Stomach (tissue), 8 donors: ENCODE measurements at regions not wholly inside any gene's neighbourhood (a gene's known extent, or its start where the extent isn't known, plus 50 kb on each side); places are given as distances from the start of the nearest gene placed in this dataset.

Source experiments
- DNase-seq, 2 donors: peaks; one replicate each; pipeline versions ENCODE4 v3.0.0 to v3.0.0-alpha.2; 2013 to 2019
- H3K27ac ChIP-seq, 5 donors: fragments of 200-600 bp in 4 of 5; sonication (generic) in 4 of 5; one replicate each; pipeline ENCODE4 v1.5.1; 2013 to 2019; ENCODE audit warnings: mild to moderate bottlenecking in 1 of 5, moderate library complexity in 1 of 5
- H3K27me3 ChIP-seq, 3 donors: fragments of 200-600 bp; sonication (generic); one replicate each; pipeline ENCODE4 v1.5.1; 2017 to 2019; ENCODE audit warnings: mixed run types in 1 of 3
- H3K36me3 ChIP-seq, 4 donors: fragments of 200-600 bp; sonication (generic); 1 replicate in 3 of 4; 2 replicates in 1 of 4; pipeline ENCODE4 v1.5.1; 2016 to 2019
- H3K4me1 ChIP-seq, 4 donors: fragments of 200-600 bp; sonication (generic); one replicate each; pipeline ENCODE4 v1.5.1; 2016 to 2019
- H3K4me3 ChIP-seq, 4 donors: fragments of 200-600 bp; sonication (generic) in 3 of 4; one replicate each; pipeline ENCODE4 v1.5.1; 2016 to 2019; ENCODE audit warnings: mild to moderate bottlenecking in 1 of 4
- H3K9me3 ChIP-seq, 4 donors: fragments of 200-600 bp; sonication (generic); one replicate each; pipeline ENCODE4 v1.5.1; 2016 to 2019
- CTCF ChIP-seq, 7 experiments: fragments of 450-650 bp in 4 of 7; fragments of 200-600 bp in 3 of 7; sonication (generic) in 3 of 7; IDR thresholded peaks; one replicate each; pipeline ENCODE4 v1.5.1; 2016 to 2019; ENCODE audit warnings: antibody characterized with exemption in 7 of 7, control low read depth in 2 of 7, mild to moderate bottlenecking in 1 of 7
- EP300 ChIP-seq: sonication (generic); formaldehyde crosslinking; IDR thresholded peaks from one replicate; pipeline ENCODE4 v1.6.1; 2017; ENCODE audit warnings: antibody characterized with exemption
- POLR2A ChIP-seq, 4 donors: fragments of 450-650 bp; IDR thresholded peaks; one replicate each; pipeline ENCODE4 v1.6.1; 2016; ENCODE audit warnings: antibody characterized with exemption in 4 of 4, control low read depth in 2 of 4, mild to moderate bottlenecking in 1 of 4, moderate library complexity in 1 of 4
- POLR2AphosphoS5 ChIP-seq, 3 donors: sonication (generic); formaldehyde crosslinking; IDR thresholded peaks; one replicate each; pipeline ENCODE4 v1.6.1; 2016; ENCODE audit warnings: antibody characterized with exemption in 3 of 3
- WGBS, 5 donors: extraction: QIAGEN DNeasy Blood & Tissue Kit in 3 of 5; methylation state at CpG; one replicate each; pipeline versions ENCODE4 v1.1.5 to v1.1.7; 2013 to 2018; 5-methylcytosine and 5-hydroxymethylcytosine counted together
- intact Hi-C: fragments of 100-400 bp; cut with DNase I; formaldehyde crosslinking; loops from one replicate; pipeline ENCODE4 v1.15.1; 2023; ENCODE audit warnings: low total_unique reads
- donor health status: healthy with polysubstance abuse.
- donor health status: Bipolar disorder and iron deficiency.
- donor health status: healthy.

- Histone ChIP-seq H3K27me3 (no peaks in the 10 kb centered on the region), H3K9me3 (no peaks in the 10 kb centered on the region), H3K27ac (no peak overlapping the region), H3K4me3 (no peak overlapping the region), H3K4me1 (peaks cover 0 to 5% (median 0%) of the 10 kb centered on the region in 4 donors), H3K36me3 (no peaks in the 10 kb centered on the region)
- intact Hi-C loops, result no loop called here
- TF ChIP-seq EP300 (no peak), CTCF (IDR thresholded peaks at IDR 0.05) (no peak), POLR2A (IDR thresholded peaks at IDR 0.05) (no peak), POLR2AphosphoS5 (IDR thresholded peaks at IDR 0.05) (no peak)
- WGBS, 5 donors, result 72 to 85% (median 74%) methylated on average over 5 of the region's 5 CpGs
- peak in 1 of 2 donors; percentile 47 for DNase-seq
These were observed 84.6 kb upstream of the COL6A5 start for GRCh38 chr3:130260918-130261317.

- no peak for TF ChIP-seq EP300
- no peak for TF ChIP-seq CTCF (IDR thresholded peaks at IDR 0.05)
- no peak for TF ChIP-seq POLR2A (IDR thresholded peaks at IDR 0.05)
- no peak for TF ChIP-seq POLR2AphosphoS5 (IDR thresholded peaks at IDR 0.05)
- DNase-seq, result no peak
- peaks cover 0 to under 1% (median 0%) of the 10 kb centered on the region in 4 donors for H3K4me1 ChIP-seq
- WGBS, 5 donors, result 90 to 98% (median 97%) methylated on average over 5 to 25 of the region's 25 CpGs
- H3K9me3 ChIP-seq, result no peaks in the 10 kb centered on the region
- no peak overlapping the region for H3K4me3 ChIP-seq
- no peak overlapping the region for H3K27ac ChIP-seq
- no peaks in the 10 kb centered on the region for H3K27me3 ChIP-seq
- intact Hi-C loops, result no loop called here
- no peaks in the 10 kb centered on the region for H3K36me3 ChIP-seq
These were observed 81.8 kb upstream of the COL6A5 start for GRCh38 chr3:130263708-130264107.

GRCh38 chr3:130266817-130267216 lies 78.7 kb upstream of the COL6A5 start:
- no peaks in the 10 kb centered on the region for H3K27me3 ChIP-seq
- DNase-seq, result no peak
- TF ChIP-seq POLR2A (IDR thresholded peaks at IDR 0.05) (no peak), CTCF (IDR thresholded peaks at IDR 0.05) (no peak)
- H3K9me3 ChIP-seq, result no peaks in the 10 kb centered on the region
- no peak overlapping the region for H3K4me3 ChIP-seq
- no peak overlapping the region for H3K27ac ChIP-seq
- intact Hi-C loops, result no loop called here
- no peaks in the 10 kb centered on the region for H3K36me3 ChIP-seq
- no peaks in the 10 kb centered on the region for H3K4me1 ChIP-seq

- H3K9me3 ChIP-seq, result no peaks in the 10 kb centered on the region
- H3K27ac ChIP-seq, result no peak overlapping the region
- TF ChIP-seq CTCF (IDR thresholded peaks at IDR 0.05), result peak in 5 of 7 experiments; percentile 50 to 63 (median 60)
- no peak for TF ChIP-seq POLR2A (IDR thresholded peaks at IDR 0.05)
- no peak for TF ChIP-seq EP300
- no peak for TF ChIP-seq POLR2AphosphoS5 (IDR thresholded peaks at IDR 0.05)
- H3K4me1 ChIP-seq, result no peaks in the 10 kb centered on the region
- H3K36me3 ChIP-seq, result no peaks in the 10 kb centered on the region
- peak in 1 of 2 donors; percentile 82 for DNase-seq
- H3K4me3 ChIP-seq, result no peak overlapping the region
- 10 to 17% (median 16%) methylated on average over 8 of the region's 8 CpGs for WGBS, 5 donors
- intact Hi-C loops, result no loop called here
- peaks cover 0 to 8% (median 0%) of the 10 kb centered on the region in 3 donors for H3K27me3 ChIP-seq
These were observed 69.2 kb upstream of the COL6A5 start for GRCh38 chr3:130276203-130276803.
